AG20443 (cell line): ENCODE measurements at regions not wholly inside any gene's neighbourhood (a gene's known extent, or its start where the extent isn't known, plus 50 kb on each side); places are given as distances from the start of the nearest gene placed in this dataset.
"Not testable (repeated sequence)": the region's sequence is repeated elsewhere in the genome, so short reads cannot be mapped to it uniquely, and the experiment has no call there.

ENCODE experiments used
- DNase-seq: peaks from one replicate; pipeline ENCODE4 v3.0.0; 2012; ENCODE audit warnings: low spot score, mixed read lengths

GRCh38 chr5:142259758-142260157, 65.1 kb downstream of the SPRY4 start:
- DNase-seq = no peak

- no peak for DNase-seq
Observed at GRCh38 chr5:142255831-142256230, 69.0 kb downstream of the SPRY4 start.

GRCh38 chr5:142254431-142254830, 70.4 kb downstream of the SPRY4 start:
- DNase-seq = no peak

GRCh38 chr5:142253938-142254337, 70.9 kb downstream of the SPRY4 start:
- DNase-seq = peak; percentile 73

GRCh38 chr5:142250119-142250518, 74.7 kb downstream of the SPRY4 start:
- no peak for DNase-seq

- peak; percentile 75 for DNase-seq
Observed at GRCh38 chr5:142248853-142249462, 75.9 kb downstream of the SPRY4 start.

- DNase-seq = peak; percentile 93
Observed at GRCh38 chr5:142246258-142246657, 78.6 kb downstream of the SPRY4 start.

- DNase-seq = peak; percentile 45
Observed at GRCh38 chr5:142245786-142246185, 79.0 kb downstream of the SPRY4 start.

GRCh38 chr5:142244440-142244839, 80.4 kb downstream of the SPRY4 start:
- DNase-seq = no peak

GRCh38 chr5:142242272-142242671, 82.5 kb downstream of the SPRY4 start:
- DNase-seq = no peak

- DNase-seq = no peak
Observed at GRCh38 chr5:142239394-142240159, 85.2 kb downstream of the SPRY4 start.

GRCh38 chr5:142237707-142238106, 87.1 kb downstream of the SPRY4 start:
- DNase-seq = no peak

GRCh38 chr5:142236673-142237290, 88.0 kb downstream of the SPRY4 start:
- not testable (repeated sequence) for DNase-seq

GRCh38 chr5:142235870-142236672, 88.8 kb downstream of the SPRY4 start:
- DNase-seq = no peak

GRCh38 chr5:142235050-142235797, 89.6 kb downstream of the SPRY4 start:
- DNase-seq = no peak

GRCh38 chr5:142233083-142234032, 91.5 kb downstream of the SPRY4 start:
- DNase-seq = no peak

- not testable (repeated sequence) for DNase-seq
Observed at GRCh38 chr5:142230949-142231348, 93.9 kb downstream of the SPRY4 start.

- no peak for DNase-seq
Observed at GRCh38 chr5:142225141-142225540, 99.7 kb downstream of the SPRY4 start.

- DNase-seq = no peak
Observed at GRCh38 chr5:142222866-142223558, 101.8 kb downstream of the SPRY4 start.
